ENCODE measurements at regions not wholly inside any gene's neighbourhood (a gene's known extent, or its start where the extent isn't known, plus 50 kb on each side); places are given as distances from the start of the nearest gene placed in this dataset.

DNA sequence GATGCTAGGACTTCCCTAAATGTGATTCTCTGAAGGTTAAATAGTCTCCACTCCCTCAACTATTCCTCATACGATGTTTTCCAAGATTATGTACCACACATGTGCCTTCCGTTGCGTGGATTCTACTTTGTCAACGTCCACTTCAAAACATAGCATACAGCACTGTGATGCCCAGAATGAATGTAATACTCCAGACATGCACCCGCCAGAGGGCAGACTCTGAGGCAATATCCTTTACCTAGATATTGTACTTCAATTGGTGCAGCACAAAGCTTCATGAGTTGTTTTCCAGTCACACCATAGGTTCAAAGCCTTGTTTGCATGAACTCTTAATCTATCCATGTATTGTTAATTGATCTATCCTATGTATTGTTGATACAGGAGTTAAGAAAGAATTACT lies 201.0 kb upstream of the NABP1 start:
- intact Hi-C loops (cut with DNase I), result no loop called here

GRCh38 chr2:191478799-191479679 lies 198.9 kb upstream of the NABP1 start:
- intact Hi-C loops (cut with DNase I), result no loop called here
- Histone ChIP-seq H3K9me3 (no peaks in the 10 kb centered on the region), H3K27ac (no peak overlapping the region), H3K27me3 (replicated peaks; ENCODE audit: insufficient read depth) (no peaks in the 10 kb centered on the region), H3K4me3 (no peak overlapping the region), H3K36me3 (no peaks in the 10 kb centered on the region), H3K4me1 (replicated peaks) (no peaks in the 10 kb centered on the region)
- peak; percentile 8 for DNase-seq (ENCODE audit: low spot score)
- 45% methylated on average over 10 of the region's 10 CpGs for WGBS
- TF ChIP-seq CTCF (IDR thresholded peaks at IDR 0.05), result no peak
- peak; percentile 7 for TF ChIP-seq POLR2AphosphoS5 (IDR thresholded peaks at IDR 0.05)

More for the DNA sequence above, 201.0 kb upstream of the NABP1 start:
- no peaks in the 10 kb centered on the region for H3K36me3 ChIP-seq
- TF ChIP-seq POLR2AphosphoS5 (IDR thresholded peaks at IDR 0.05) (no peak), CTCF (IDR thresholded peaks at IDR 0.05) (no peak), POLR2A (IDR thresholded peaks at IDR 0.05) (no peak)
- no peaks in the 10 kb centered on the region for H3K9me3 ChIP-seq
- H3K4me3 ChIP-seq, result no peak overlapping the region
- 97% methylated on average over 5 of the region's 5 CpGs for WGBS
- no peak overlapping the region for H3K27ac ChIP-seq
- no peaks in the 10 kb centered on the region for H3K4me1 ChIP-seq (replicated peaks)
- no peaks in the 10 kb centered on the region for H3K27me3 ChIP-seq (replicated peaks; ENCODE audit: insufficient read depth)
- DNase-seq (ENCODE audit: low spot score), result no peak

- intact Hi-C loops (cut with DNase I), result no loop called here
- DNase-seq (ENCODE audit: low spot score), result no peak
- no peak for TF ChIP-seq POLR2AphosphoS5 (IDR thresholded peaks at IDR 0.05)
- no peak for TF ChIP-seq CTCF (IDR thresholded peaks at IDR 0.05)
- no peak for TF ChIP-seq POLR2A (IDR thresholded peaks at IDR 0.05)
- H3K36me3 ChIP-seq, result no peaks in the 10 kb centered on the region
- WGBS, result 30% methylated on average over 5 of the region's 5 CpGs
- no peaks in the 10 kb centered on the region for H3K4me1 ChIP-seq (replicated peaks)
- H3K4me3 ChIP-seq, result no peak overlapping the region
- H3K9me3 ChIP-seq, result no peaks in the 10 kb centered on the region
- H3K27ac ChIP-seq, result no peak overlapping the region
- no peaks in the 10 kb centered on the region for H3K27me3 ChIP-seq (replicated peaks; ENCODE audit: insufficient read depth)
Measured at GRCh38 chr2:191479680-191480023, 198.3 kb upstream of the NABP1 start.

GRCh38 chr2:191481305-191482070 lies 196.4 kb upstream of the NABP1 start:
- Histone ChIP-seq H3K27ac (no peak overlapping the region), H3K36me3 (no peaks in the 10 kb centered on the region), H3K4me1 (replicated peaks) (no peaks in the 10 kb centered on the region), H3K27me3 (replicated peaks; ENCODE audit: insufficient read depth) (no peaks in the 10 kb centered on the region), H3K9me3 (no peaks in the 10 kb centered on the region), H3K4me3 (no peak overlapping the region)
- 91% methylated on average over 3 of the region's 3 CpGs for WGBS
- no peak for DNase-seq (ENCODE audit: low spot score)
- TF ChIP-seq POLR2AphosphoS5 (IDR thresholded peaks at IDR 0.05) (no peak), POLR2A (IDR thresholded peaks at IDR 0.05) (no peak), CTCF (IDR thresholded peaks at IDR 0.05) (no peak)
- intact Hi-C loops (cut with DNase I), result no loop called here

Measured in prostate gland (tissue), 2 donors.